Limb (tissue), 2 donors: ENCODE measurements at regions not wholly inside any gene's neighbourhood (a gene's known extent, or its start where the extent isn't known, plus 50 kb on each side); places are given as distances from the start of the nearest gene placed in this dataset.

Source experiments
- DNase-seq, 2 donors: peaks; one replicate each; pipeline ENCODE4 v3.0.0-alpha.2; 2016; ENCODE audit errors: extremely low spot score in 2 of 2

DNA sequence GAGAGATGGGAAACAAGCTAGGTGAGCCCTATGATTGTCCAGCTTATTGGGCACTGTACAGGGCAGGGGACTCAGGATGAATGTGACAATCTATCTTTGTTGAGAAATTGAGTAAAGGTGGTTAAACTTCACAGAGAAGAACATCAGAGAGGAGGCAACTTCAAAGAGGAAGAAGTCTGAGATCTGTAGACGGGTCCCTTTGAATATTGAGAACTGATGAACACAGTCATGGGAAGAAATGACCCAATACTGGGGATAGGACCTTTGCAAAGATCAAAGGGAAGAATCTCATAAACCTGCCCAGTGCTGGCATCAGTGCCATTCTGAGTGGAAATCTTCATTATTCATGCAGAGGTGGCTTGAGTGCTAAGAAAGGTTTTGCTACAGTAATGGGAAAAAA lies 569.7 kb upstream of the KCNMB2 start:
- no peak for DNase-seq

DNA sequence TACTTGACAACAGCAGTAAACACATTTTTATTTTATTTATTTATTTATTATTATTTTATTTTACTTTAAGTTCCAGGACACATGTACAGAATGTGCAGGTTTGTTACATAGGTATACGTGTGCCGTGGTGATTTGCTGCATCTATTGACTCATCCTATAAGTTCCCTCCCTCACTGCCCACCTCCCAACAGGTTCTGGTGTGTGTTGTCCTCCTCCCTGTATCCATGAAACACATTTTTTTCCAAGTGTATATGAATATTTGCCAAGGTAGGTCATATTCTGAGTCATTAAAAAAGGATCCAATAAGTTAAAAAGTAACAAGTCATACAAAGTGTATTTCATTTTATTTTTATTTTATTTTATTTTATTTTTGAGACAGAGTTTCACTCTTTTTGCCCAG lies 567.3 kb upstream of the KCNMB2 start:
- DNase-seq = no peak

DNA sequence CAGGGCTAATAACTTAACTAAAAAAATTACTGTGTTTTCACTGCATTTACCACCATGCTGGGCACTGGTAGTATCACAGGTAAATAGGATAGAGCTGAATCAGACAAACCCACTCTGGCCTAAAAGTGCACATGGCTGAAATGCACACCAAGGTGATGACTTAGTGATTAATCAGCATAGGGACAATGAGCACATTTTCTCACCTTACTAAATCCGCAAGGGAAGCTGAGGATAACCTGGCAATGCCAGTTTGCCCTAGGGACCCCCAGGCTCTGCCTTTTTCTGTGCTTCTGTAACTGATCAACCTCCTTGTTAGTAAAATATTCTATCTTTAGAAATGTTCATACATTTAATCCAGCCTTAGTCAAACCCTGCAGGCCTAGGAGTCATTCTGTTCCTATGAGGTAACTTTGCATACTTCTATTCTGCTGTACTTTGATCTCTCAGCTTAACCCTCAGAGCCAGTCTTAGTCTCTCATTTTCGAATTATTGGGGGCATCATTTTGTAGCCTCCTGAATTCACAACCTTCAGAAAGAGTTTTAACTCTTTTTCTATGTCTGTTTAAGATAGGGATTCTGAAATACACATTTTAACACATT lies 562.9 kb upstream of the KCNMB2 start:
- DNase-seq = no peak

DNA sequence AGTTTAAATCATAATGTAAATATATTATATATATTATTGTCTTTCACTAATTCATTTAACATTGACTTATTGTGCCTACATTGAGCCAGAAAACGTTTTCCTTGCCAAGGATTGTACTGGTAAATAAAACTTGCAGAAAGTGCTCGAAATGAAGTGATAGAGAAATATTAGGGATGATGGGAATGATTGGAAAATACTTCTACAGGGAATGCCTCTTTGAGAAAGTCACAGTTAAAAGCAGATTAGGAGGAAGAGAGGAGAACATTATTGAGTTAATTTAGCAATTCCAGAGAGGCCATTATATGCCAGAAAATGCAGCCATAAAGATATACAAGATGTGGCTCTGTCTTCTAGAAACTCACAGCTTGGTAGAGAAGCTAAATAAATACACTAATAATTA lies 560.0 kb upstream of the KCNMB2 start:
- no peak for DNase-seq

DNA sequence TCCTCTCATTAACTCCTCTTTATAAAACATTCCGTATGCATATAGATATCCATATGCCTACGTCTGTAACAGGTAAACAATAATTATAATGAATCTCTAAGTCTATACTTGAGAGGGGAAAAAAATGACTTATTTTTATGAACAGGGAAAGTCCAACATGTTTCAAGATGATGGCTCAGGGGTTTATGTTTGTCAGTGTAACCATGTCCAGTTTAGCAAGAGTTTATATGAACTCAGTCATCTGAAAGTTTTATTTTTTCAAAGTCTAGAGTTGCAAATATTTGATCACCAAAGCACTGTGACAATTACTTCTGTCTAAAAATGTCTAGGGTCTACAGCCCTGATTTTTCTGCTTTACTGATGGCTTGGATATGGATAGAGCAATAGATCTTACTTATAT lies 559.4 kb upstream of the KCNMB2 start:
- no peak for DNase-seq

DNA sequence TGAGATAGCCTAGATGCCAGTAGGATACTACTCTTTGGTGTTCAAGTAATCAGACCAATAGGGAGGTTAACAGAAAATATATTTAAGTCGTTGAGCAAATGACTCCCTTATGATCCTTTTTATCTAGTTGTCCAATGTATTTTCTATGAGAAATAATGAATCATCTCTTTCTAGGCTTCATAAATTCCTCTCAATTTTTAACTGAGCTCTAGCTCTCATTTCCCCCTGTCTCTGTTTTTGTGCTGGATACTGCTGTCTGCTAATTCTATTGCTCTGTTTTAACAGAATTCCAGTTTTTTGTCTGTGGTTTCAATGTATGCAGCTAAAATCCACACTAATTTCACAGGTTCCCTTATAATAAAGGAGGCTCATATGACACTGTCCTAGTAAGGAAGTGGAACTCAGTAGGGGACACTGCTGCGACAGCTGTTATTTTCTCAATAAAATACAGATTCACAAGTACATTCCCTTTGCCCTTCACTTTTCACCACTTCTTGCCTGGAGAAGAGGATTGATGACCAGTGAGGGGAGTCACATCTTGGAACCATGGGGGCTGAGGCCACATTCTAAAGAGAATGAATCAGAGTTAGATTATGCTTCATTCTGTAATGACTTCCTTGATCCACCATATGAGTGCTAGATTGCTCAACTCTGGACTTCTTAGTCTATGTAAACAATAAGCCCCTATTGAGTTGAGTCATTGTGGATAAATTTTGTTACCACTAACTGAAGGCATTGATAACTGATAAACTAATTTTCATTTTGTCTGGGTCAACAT lies 558.7 kb upstream of the KCNMB2 start:
- no peak for DNase-seq

DNA sequence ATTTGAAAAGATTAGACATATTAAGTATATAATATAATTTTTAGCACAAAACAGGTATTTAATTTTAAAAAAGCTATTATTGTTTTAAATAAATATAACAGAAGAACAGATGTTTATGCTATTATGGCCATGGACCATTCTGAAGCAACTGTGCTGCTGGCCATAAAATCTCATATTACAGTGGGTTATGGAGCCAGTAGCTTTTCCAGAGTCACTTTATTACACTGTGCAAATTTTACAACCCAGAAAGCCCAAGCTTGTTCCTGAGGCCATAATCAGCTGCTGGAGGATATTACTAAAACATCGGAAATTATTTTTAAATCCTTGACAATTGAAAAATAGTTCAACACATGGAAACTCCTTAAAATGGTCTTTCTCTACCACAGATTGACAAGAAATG lies 557.3 kb upstream of the KCNMB2 start:
- DNase-seq = peak in 1 of 2 donors; percentile 46

DNA sequence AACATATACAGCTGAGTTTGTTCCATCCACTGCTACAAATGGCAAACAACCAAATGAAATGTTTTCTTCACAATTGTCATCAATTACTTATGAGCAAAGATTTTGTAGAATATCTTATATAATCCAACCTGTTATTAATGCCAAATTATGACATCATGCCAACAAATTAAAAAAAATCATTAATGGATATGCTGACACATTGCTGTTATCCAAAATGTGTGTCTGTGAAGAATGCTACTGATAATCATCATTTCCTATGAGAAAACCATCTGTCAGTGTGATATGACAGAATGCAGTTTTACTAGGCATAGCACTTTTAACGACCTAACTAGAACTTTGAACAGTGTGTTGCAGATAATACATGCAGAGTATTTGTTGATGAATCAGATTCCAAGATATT lies 556.5 kb upstream of the KCNMB2 start:
- no peak for DNase-seq

DNA sequence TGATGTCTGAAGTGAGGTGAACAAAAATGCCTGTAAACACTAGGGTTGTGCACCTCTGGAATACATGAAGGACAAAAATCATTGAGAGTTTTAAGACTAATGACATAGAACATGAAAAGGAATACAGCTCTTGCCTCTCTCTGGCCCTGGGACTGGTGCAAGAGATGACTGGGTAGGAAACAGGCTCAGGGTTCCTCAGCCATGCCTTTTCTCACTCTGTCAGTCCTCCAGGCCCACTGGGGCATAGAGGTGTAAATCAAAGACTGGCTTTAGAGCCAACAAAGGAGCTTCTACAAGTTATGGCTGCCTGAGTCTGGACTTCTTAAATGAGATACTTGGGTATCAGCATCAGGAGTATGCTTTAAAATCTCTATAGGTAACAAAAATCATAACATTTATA lies 554.7 kb upstream of the KCNMB2 start:
- DNase-seq = no peak

DNA sequence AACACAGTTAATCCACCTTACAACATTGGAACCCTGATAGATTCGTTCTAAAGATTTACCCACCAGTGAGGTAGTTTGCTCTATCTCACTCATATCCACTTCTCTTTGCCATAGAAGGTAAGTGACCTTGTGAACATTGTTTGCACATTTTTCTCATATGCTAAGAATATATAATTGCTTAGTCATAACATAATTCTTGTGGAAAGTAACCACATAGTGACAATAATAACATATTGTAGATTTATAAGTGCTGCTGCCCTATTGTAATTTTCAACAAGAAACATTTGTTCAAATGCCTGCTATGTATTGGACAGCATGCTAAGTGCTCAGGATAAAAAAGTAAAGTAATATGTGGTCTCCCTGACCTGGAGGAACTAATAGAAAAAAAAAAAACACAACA lies 554.2 kb upstream of the KCNMB2 start:
- DNase-seq = no peak

DNA sequence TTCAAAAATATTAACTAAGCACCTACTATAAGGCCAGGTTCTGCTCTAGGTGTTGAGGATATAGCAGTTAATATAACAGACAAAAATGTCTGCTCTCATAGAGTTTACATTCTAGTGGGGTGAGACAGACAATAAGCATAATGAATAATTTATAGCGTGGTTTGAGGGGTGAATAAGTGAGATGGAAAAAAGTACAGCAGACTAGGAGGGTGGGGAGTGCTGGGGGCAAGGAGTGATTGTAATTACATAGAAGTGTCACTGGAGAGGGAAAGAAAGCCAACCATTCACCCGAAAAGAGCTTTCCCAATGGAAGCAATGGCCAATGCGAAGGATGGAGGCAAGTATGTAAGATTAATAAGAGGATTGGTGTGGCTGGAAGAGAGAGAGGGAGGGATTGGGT lies 552.9 kb upstream of the KCNMB2 start:
- no peak for DNase-seq

DNA sequence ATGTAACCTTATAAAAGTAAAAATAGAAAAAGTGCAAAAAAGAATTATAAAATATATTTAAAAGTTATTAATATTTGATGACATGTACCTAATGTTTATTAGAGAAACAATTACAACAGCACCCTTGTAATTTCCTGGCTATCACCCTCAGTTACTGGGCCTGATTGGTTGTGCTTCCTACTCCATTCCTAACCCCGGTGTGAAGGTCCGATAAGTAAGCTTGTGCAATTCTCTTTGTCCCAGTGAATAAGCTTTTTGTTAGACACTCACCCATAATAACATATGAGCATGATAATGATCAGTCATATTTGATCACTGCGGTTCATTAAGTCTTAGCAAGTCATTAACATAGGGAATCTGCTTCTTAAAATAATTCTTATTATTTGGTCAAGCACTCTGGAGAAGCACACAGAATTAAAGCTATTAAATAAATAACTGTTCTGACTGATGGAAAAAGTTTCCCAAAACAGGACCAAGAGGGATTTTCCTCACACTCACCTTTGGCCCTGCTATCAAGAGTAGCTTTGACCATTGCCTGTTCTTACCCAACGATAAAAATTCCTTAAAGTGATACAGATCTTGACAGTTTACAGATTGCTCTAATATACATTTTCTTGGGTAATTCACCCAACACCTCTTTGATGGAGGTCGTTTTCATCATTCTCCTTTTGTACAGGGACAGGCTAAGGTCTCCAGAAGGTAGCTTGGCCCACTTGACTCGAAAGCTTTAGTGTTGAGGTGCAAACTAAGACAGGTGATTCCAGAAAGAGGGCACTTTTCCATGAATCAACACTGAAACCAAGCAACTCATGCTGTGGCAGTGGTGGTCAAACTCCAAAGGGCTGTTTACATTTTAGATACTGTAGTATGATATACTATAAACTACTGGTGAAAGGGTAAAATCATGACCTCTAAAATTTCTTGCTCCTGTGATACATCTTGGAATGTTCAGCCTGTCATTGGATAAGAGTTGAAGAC lies 543.0 kb upstream of the KCNMB2 start:
- no peak for DNase-seq

DNA sequence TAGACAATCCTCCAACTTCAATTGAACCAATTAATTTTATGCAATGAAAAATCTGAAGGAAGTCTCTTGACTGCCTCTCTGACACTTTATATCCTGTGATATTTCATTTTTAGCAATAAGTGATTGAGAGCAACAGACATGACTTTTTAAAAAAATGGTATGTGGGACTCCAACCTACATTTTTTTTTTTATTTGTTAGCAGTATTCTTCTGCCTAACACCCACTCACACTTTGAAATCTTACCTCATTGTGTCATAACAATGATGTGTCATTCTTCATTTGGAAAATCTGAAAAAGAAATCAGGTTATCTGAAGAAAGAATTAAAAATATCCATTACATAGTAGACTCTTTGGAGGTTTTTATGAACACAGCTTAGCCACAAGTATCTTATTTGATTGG lies 541.3 kb upstream of the KCNMB2 start:
- DNase-seq = no peak

DNA sequence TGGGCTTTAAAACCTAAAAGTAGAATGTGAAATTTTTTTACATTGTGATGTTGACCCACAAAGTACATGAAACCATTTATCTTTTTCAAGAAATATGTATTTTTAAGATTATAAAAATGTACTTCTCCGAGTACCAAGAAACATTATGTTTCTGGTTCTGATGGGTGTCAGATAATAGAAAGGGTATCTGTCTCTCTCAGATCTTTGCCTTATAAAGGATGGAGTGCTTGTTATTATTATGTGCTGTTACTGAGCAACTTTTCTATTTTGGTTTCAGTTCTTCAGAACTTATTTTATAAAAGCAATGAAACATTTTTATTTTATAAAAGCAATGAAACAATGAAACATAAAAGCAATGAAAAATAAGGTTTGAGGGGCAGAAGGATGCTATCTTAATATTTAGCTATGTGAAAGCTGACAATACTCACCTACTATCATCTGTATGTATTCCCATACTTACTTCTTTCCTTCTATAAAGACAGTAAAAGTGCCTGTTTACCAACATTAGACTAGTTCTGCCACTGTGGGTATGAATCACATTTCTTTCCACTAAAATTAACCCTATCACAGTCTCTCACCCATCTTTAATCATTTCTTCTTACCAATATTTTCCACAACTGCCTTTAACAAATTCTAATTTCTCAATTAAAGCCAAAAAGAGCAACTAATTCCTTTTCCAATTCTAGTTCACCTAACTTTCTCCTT lies 540.7 kb upstream of the KCNMB2 start:
- no peak for DNase-seq

DNA sequence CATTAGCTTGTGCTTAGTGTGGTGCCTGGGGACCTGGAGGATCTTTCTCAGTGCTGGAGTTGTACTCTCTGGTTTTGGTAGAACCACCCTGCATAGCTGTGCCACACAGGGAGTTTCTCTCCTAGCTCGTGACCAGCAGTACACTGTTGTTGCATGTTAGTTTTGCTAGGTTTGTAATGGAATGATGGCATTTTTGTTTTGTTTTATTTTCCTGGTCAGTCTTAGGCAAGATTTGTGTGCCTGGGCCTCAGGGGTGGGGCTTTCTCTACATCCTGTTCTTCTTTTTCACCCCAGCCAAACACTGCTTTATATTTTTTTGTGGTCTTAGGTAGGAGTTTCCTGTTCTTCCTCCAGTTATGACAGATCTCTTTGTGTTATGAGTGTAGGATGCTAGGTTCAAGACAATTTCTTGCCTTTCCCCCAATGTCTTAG lies 534.5 kb upstream of the KCNMB2 start:
- DNase-seq = no peak

DNA sequence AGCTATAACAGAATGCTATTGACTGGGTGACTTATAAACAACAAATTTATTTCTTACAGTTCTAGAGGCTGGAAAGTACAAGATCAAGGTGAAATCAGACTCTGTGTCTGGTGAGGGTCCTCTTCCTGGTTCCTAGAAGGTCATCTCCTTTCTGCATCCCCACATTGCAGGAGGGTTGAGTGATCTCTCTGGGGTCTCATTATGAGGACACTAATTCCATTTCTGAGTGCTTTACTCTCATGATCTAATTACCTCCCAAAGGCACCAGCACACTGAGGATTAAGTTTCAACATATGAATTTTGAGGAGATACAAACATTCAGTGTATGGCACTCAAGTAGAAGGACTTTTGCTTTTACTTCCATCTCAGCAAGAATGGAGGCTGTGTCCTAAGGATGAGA lies 534.1 kb upstream of the KCNMB2 start:
- DNase-seq = no peak

DNA sequence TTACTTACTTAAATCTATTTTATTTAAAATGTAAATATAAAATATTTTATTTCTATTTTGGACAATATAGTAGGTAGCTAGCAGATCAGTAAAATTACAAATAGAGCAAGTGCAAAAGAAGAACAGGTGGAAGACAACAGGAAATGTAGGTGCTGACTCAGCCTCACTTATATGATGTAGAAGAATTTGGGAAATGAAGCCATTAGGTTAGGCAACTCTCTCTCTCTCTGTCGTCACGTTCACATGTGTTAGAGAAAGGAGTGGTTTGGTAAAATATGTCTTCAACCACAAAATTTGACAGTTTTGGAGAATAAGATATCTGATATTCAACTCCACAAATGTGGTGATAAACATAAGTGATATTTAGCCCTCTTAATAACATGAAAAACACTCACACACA lies 532.5 kb upstream of the KCNMB2 start:
- DNase-seq = no peak

DNA sequence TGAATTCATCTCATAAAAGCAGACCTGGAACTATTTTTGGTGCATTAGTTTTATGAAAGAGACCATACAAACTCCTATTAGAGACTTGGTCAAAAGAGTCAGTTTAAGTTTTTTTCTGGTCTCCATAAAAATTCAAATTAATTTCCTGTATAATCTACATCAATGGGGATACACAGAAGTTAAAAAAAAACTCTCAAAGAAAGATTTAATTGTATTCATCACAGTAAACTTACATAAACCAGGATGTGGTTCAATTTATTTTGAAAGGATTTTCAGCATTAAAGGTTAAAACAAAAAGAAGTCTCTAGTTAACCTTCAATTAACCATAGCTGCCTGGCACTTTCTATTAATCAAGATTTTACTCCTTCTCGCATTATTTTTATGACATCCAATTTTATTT lies 530.3 kb upstream of the KCNMB2 start:
- no peak for DNase-seq

DNA sequence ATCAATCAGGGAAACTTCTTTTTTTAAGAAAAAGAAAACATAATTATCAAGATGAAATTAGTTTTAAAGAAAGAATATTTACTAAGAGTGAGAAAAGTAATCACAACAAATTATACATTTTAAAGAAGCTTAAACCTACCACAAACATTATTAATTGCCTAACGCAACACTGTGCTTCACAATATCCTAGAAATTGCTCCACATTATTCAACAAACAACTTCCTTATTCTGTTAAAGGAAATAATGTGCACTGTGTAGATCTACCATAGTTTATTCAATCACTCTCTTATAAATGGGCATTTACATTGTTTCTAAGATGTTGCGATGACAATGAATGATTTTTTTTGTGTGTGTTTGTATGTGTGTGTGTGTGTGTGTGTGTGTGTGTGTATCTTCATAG lies 525.9 kb upstream of the KCNMB2 start:
- no peak for DNase-seq

DNA sequence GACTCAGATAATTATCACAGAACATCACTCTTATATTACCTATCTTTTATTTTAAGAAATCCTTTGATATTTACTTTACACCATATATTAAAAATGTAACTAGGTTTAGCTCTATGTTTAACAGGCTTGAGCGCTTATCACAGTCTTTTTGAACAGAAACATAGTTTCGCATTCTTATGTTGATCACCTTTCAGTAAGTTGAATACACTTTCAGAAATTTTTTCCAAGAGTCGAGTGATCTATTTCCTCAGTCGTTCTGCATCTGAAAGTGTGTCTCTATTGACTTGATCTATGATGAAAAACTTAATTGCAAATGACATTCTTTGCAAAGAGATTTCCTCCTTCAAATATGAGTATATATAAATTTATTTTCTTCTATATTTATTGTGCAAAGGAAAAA lies 516.6 kb upstream of the KCNMB2 start:
- no peak for DNase-seq

DNA sequence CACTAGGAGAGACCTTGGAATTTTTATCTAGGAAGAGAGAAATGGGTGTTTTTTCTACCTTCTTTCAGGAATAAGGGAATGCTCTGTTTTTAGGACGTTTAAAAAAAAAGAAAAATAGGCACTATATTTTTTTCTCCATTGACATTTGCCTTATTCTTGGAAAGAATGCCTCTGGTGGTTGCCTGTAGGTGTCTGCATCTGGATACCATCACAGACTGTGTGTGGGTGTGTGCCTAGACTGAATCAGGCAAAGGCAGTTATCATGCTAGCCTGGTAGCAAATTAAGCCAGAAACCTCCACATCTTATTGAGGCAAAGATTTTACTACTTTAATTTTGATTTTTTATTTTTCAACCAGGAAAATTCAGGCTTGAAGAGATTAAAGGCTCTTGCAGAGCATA lies 513.6 kb upstream of the KCNMB2 start:
- DNase-seq = no peak

DNA sequence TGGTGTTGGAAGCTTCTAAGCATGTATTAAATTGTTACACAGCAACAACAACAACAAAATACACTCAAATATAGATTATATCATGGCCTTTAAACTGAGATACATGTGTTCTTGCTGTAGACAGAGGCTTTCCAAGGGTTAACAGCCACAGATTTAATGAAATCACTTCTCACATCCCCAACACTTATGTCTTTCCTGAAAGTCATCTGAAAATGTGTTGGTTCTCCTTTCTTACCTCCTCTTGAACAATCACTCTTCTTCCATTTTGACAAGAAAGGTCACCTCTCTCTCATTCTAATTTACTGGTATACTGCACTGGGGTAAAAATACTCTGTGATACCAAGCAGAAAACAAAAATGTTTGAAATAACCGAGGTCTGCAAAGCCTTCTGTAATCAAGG lies 507.3 kb upstream of the KCNMB2 start:
- DNase-seq = no peak
